Effector memory CD4-positive, alpha-beta T cell (primary cell): ENCODE measurements at regions not wholly inside any gene's neighbourhood (a gene's known extent, or its start where the extent isn't known, plus 50 kb on each side); places are given as distances from the start of the nearest gene placed in this dataset.
"Not testable (repeated sequence)": the region's sequence is repeated elsewhere in the genome, so short reads cannot be mapped to it uniquely, and the experiment has no call there.

Experiments used
- DNase-seq, 3 donors: peaks; one replicate each; pipeline ENCODE4 v3.0.0-alpha.2; 2020
- H3K27ac ChIP-seq: 2 replicates; pipeline ENCODE4 v1.7.0; 2013; ENCODE audit warnings: mild to moderate bottlenecking, low read length, moderate library complexity; ENCODE audit not compliant: insufficient read depth, poor library complexity, severe bottlenecking
- H3K27me3 ChIP-seq: replicated peaks from 2 replicates; pipeline ENCODE4 v1.7.0; 2013; ENCODE audit warnings: mild to moderate bottlenecking, low read length; ENCODE audit not compliant: insufficient read depth, control insufficient read depth, poor library complexity, severe bottlenecking
- H3K36me3 ChIP-seq: 2 replicates; pipeline ENCODE4 v1.7.0; 2013; ENCODE audit warnings: mild to moderate bottlenecking, low read length, moderate library complexity; ENCODE audit not compliant: control insufficient read depth, insufficient read depth
- H3K4me1 ChIP-seq: 2 replicates; pipeline ENCODE4 v1.7.0; 2013; ENCODE audit warnings: low read length, mild to moderate bottlenecking; ENCODE audit not compliant: control insufficient read depth, insufficient read depth, poor library complexity, severe bottlenecking
- H3K4me3 ChIP-seq: 2 replicates; pipeline ENCODE4 v1.7.0; 2013; ENCODE audit warnings: low read length, low read depth, mild to moderate bottlenecking; ENCODE audit not compliant: insufficient read depth, poor library complexity, severe bottlenecking
- H3K9me3 ChIP-seq: 2 replicates; pipeline ENCODE4 v1.7.0; 2013; ENCODE audit warnings: mild to moderate bottlenecking, low read length, moderate library complexity; ENCODE audit not compliant: control insufficient read depth

DNA sequence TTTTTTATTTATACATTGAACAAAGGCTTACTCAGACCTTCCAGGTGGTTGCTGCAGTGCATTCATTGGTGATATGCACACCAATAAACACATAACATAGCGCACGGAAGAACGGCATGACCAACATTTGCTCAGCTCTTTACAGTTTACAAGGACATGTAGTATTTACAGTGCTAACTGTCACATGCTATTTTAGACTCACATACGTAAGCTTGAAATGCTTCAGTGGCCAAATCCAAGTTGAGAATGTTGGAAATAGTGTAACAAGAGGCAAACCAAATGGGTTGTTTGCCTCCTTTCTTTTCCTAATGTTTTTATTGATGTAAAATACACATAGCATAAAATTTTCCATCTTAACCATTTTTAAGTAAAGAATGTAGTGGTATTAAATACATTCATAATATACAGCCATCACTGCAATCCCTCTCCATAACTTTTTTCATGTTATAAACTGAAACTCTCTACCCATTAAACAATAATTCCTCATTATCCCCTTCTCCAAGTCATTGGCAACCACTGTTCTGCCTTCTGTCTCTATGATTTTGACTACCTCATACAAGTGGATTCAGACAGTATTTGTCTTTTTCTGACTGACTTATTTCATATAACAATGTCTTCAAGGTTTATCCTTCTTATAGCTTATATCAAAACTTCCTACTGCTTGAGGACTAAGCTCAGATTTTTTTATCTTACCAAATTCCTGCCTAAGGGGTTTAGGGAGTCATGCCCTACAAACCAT, 1722.9 kb upstream of the AGA start:
- Histone ChIP-seq H3K36me3 (no peaks in the 10 kb centered on the region), H3K27ac (no peak overlapping the region), H3K4me1 (no peaks in the 10 kb centered on the region), H3K9me3 (no peaks in the 10 kb centered on the region), H3K4me3 (no peak overlapping the region), H3K27me3 (no peaks in the 10 kb centered on the region)
- DNase-seq: no peak

DNA sequence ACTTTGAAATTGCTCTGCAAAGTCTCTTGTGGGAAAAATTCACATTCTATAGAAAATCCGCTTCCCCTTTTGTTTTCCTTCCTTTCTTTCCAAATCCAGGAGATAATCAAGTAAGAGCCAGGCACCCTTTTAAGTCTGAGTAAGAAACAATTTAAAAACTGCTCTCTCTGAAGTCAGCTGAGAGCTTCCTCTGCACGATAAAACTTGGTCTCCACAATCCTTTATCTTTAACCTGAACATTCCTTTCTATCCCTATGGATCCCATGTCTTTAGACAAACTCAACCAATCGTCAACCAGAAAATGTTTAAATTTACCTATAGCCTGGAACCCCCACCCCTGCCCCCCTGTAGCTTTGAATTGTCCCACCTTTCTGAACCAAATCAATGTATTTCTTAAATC, 1723.6 kb upstream of the AGA start:
- H3K27me3 ChIP-seq: no peaks in the 10 kb centered on the region
- H3K4me1 ChIP-seq: no peaks in the 10 kb centered on the region
- no peaks in the 10 kb centered on the region for H3K9me3 ChIP-seq
- H3K36me3 ChIP-seq: no peaks in the 10 kb centered on the region
- DNase-seq: no peak
- no peak overlapping the region for H3K4me3 ChIP-seq
- no peak overlapping the region for H3K27ac ChIP-seq

DNA sequence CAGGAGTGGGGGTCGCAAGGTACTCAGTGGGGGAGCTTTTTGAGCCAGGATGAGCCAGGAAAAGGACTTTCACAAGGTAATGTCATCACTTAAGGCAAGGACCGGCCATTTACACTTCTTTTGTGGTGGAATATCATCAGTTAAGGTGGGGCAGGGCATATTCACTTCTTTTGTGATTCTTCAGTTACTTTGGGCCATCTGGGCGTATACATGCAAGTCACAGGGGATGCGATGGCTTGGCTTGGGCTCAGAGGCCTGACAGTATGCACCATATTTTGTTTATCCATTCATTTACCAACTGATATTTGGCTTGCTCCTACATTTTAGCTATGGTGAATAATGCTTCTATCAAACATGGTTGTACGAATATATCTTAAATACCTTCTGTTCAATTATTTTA, 1728.1 kb upstream of the AGA start:
- H3K9me3 ChIP-seq, DNase-seq, H3K27ac ChIP-seq, H3K4me1 ChIP-seq, H3K4me3 ChIP-seq, H3K36me3 ChIP-seq, H3K27me3 ChIP-seq: not testable (repeated sequence)

DNA sequence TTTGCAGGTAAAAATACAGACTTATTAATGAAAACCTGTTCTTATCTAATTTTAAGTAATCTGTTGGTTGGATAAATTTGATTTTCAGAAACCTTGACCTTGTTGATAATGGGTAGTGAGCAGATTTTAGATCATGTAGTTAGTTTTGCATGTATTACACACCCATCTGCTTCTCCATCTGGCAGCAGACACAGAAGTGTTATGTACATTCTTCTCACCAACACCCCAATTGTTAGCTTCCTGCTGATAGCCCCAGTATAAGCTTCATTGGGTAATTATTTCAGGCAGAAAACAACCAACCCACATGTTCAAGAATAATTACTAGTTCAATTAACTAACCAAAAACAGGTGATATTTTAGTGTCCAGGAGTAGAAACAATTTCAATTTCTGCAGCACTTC, 1740.5 kb upstream of the AGA start:
- no peak for DNase-seq
- H3K36me3 ChIP-seq: no peaks in the 10 kb centered on the region
- no peaks in the 10 kb centered on the region for H3K9me3 ChIP-seq
- H3K4me1 ChIP-seq: no peaks in the 10 kb centered on the region
- H3K4me3 ChIP-seq: no peak overlapping the region
- H3K27me3 ChIP-seq: no peaks in the 10 kb centered on the region
- H3K27ac ChIP-seq: no peak overlapping the region

DNA sequence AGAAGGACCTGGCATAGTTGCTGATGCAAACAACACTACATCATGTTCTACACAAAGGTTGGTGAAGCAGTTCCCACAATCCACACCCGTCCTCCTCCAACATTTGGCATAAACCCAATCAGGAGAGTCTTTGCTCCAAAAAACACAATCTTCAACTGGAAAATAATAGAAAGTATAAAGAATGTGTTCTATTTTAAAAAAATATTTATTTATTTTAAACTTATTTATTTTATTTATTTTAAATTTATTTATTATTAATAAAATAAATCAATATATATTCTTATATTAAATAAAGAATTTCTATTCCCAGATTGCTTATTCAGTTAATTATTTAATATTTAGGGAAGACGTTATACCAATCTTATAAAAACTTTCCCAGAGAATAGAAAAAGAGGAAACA, 1753.7 kb upstream of the AGA start:
- Histone ChIP-seq H3K36me3 (no peaks in the 10 kb centered on the region), H3K9me3 (no peaks in the 10 kb centered on the region), H3K27ac (no peak overlapping the region), H3K4me3 (no peak overlapping the region), H3K4me1 (no peaks in the 10 kb centered on the region), H3K27me3 (no peaks in the 10 kb centered on the region)
- DNase-seq: no peak

DNA sequence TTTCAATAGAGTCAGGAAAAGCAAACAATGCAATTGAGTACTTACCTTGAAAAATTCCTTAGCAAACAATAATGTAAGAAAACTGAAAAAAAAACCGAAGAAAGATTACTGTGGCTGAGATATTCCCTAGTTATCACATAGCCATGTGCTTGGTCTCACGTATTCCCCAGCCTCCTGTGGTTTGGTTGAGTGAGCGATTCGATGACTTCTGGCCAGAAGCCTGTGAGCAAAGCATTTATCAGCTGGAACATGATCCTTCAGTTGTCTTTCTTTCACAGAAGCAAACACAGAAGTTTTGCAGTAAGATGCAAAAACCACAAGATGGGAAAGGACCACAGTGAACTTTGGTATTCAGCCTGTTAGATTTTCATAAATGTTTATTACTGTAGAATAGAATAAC, 1754.3 kb upstream of the AGA start:
- Histone ChIP-seq H3K4me1 (no peaks in the 10 kb centered on the region), H3K27ac (no peak overlapping the region), H3K36me3 (no peaks in the 10 kb centered on the region), H3K4me3 (no peak overlapping the region), H3K9me3 (no peaks in the 10 kb centered on the region), H3K27me3 (no peaks in the 10 kb centered on the region)
- DNase-seq: no peak

DNA sequence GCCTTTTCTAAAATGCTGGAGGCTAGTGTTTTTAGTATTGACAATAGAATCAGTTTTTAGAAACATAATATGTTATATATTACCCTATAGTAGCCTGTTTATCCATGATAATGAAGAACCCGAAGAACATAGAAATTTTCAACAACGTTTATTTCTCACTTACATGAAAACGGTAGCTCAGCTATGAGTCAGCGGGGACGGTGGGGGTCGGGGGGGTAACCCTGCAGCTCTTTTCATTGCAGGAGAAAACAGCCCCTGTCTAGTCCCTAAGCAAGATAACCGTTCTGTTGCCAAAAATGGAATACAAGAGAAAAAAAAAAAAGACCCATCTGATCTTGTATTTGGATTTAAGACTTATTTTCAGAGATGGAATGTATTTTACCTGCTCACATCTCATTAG, 1758.4 kb upstream of the AGA start:
- Histone ChIP-seq H3K4me1 (no peaks in the 10 kb centered on the region), H3K4me3 (no peak overlapping the region), H3K27me3 (no peaks in the 10 kb centered on the region), H3K9me3 (no peaks in the 10 kb centered on the region), H3K36me3 (no peaks in the 10 kb centered on the region), H3K27ac (no peak overlapping the region)
- no peak for DNase-seq

GRCh38 chr4:179225594-179225993, 1783.4 kb upstream of the AGA start:
- H3K4me3 ChIP-seq: no peak overlapping the region
- H3K27ac ChIP-seq: no peak overlapping the region
- DNase-seq: no peak
- no peaks in the 10 kb centered on the region for H3K27me3 ChIP-seq
- no peaks in the 10 kb centered on the region for H3K36me3 ChIP-seq
- H3K4me1 ChIP-seq: no peaks in the 10 kb centered on the region
- H3K9me3 ChIP-seq: no peaks in the 10 kb centered on the region

GRCh38 chr4:179248821-179249220, 1806.6 kb upstream of the AGA start:
- Histone ChIP-seq H3K9me3 (no peaks in the 10 kb centered on the region), H3K27ac (no peak overlapping the region), H3K4me1 (no peaks in the 10 kb centered on the region), H3K4me3 (no peak overlapping the region), H3K36me3 (no peaks in the 10 kb centered on the region), H3K27me3 (no peaks in the 10 kb centered on the region)
- DNase-seq: no peak

- no peaks in the 10 kb centered on the region for H3K27me3 ChIP-seq
- no peaks in the 10 kb centered on the region for H3K9me3 ChIP-seq
- no peaks in the 10 kb centered on the region for H3K36me3 ChIP-seq
- no peak for DNase-seq
- no peaks in the 10 kb centered on the region for H3K4me1 ChIP-seq
- H3K4me3 ChIP-seq: no peak overlapping the region
- no peak overlapping the region for H3K27ac ChIP-seq
These were observed 1826.6 kb upstream of the AGA start for GRCh38 chr4:179268791-179269190.
